Epithelial cell of proximal tubule (primary cell): ENCODE measurements at regions not wholly inside any gene's neighbourhood (a gene's known extent, or its start where the extent isn't known, plus 50 kb on each side); places are given as distances from the start of the nearest gene placed in this dataset.

Experiments
- DNase-seq: peaks from one replicate; pipeline ENCODE4 v3.0.0-alpha.2; 2011; ENCODE audit warnings: low read depth
- H3K4me3 ChIP-seq: 2 replicates; pipeline ENCODE4 v1.5.1; 2011; ENCODE audit warnings: low read depth, mild to moderate bottlenecking, low read length
- CTCF ChIP-seq: conservative IDR thresholded peaks from 2 replicates; pipeline ENCODE4 v1.5.1; 2012; ENCODE audit warnings: low read depth, mild to moderate bottlenecking, low read length

- DNase-seq = no peak
- H3K4me3 ChIP-seq = no peak overlapping the region
- no peak for TF ChIP-seq CTCF
These were observed 344.5 kb upstream of the ATP5MC3 start for GRCh38 chr2:175525975-175526374.

GRCh38 chr2:175523001-175523400 is 341.5 kb upstream of the ATP5MC3 start:
- DNase-seq = no peak
- no peak for TF ChIP-seq CTCF
- H3K4me3 ChIP-seq = no peak overlapping the region

- TF ChIP-seq CTCF = no peak
- no peak overlapping the region for H3K4me3 ChIP-seq
- DNase-seq = no peak
These were observed 336.7 kb upstream of the ATP5MC3 start for GRCh38 chr2:175518206-175518605.

- no peak for TF ChIP-seq CTCF
- no peak for DNase-seq
- H3K4me3 ChIP-seq = no peak overlapping the region
These were observed 335.0 kb upstream of the ATP5MC3 start for GRCh38 chr2:175516555-175516954.

GRCh38 chr2:175500255-175500654 is 318.7 kb upstream of the ATP5MC3 start:
- no peak overlapping the region for H3K4me3 ChIP-seq
- no peak for TF ChIP-seq CTCF
- no peak for DNase-seq

GRCh38 chr2:175490360-175490791 is 308.9 kb upstream of the ATP5MC3 start:
- DNase-seq = no peak
- TF ChIP-seq CTCF = no peak

GRCh38 chr2:175478096-175478768 is 296.7 kb upstream of the ATP5MC3 start:
- H3K4me3 ChIP-seq = no peak overlapping the region
- no peak for TF ChIP-seq CTCF
- DNase-seq = no peak

More at GRCh38 chr2:175490360-175490791, 308.9 kb upstream of the ATP5MC3 start:
- H3K4me3 ChIP-seq = no peak overlapping the region
